Hepatocyte (in vitro differentiated cells): ENCODE measurements at regions not wholly inside any gene's neighbourhood (a gene's known extent, or its start where the extent isn't known, plus 50 kb on each side); places are given as distances from the start of the nearest gene placed in this dataset.

Experiments used
- CTCF ChIP-seq: fragments of 200-600 bp; sonication (generic); IDR thresholded peaks from 2 replicates; pipeline ENCODE4 v1.5.1; 2016; ENCODE audit warnings: antibody characterized with exemption, mild to moderate bottlenecking; ENCODE audit not compliant: poor library complexity
- EZH2 ChIP-seq: fragments of 200-600 bp; sonication (generic); IDR thresholded peaks from 2 replicates; pipeline ENCODE4 v1.6.1; 2016; ENCODE audit warnings: antibody characterized with exemption, mild to moderate bottlenecking, borderline replicate concordance

- no peak for TF ChIP-seq CTCF
- no peak for TF ChIP-seq EZH2
These were observed 850.9 kb downstream of the USP25 start for GRCh38 chr21:16580661-16581060.
